ENCODE measurements at regions not wholly inside any gene's neighbourhood (a gene's known extent, or its start where the extent isn't known, plus 50 kb on each side); places are given as distances from the start of the nearest gene placed in this dataset.

- H3K27ac ChIP-seq: no peak overlapping the region
- ChIA-PET POLR2A (ENCODE audit: low non-redundant PET) (no interaction called here), CTCF (no interaction called here)
- no peak for DNase-seq (ENCODE audit: low spot score)
- no peak for TF ChIP-seq CTCF (conservative IDR thresholded peaks at IDR 0.05; ENCODE audit: low read depth)
Observed at GRCh38 chr13:40465015-40465390, 201.4 kb downstream of the FOXO1 start.

- DNase-seq (ENCODE audit: low spot score): no peak
- H3K27ac ChIP-seq: no peak overlapping the region
- ChIA-PET POLR2A (ENCODE audit: low non-redundant PET) (no interaction called here), CTCF (interaction anchor here (1.2 kb wide), 1 partner anchor 524 kb away, joined by 3 read pairs; no protein-coding TSS in a partner anchor)
- TF ChIP-seq CTCF (conservative IDR thresholded peaks at IDR 0.05; ENCODE audit: low read depth): no peak
Observed at GRCh38 chr13:40466272-40466671, 200.2 kb downstream of the FOXO1 start.

GRCh38 chr13:40468227-40468838 lies 198.1 kb downstream of the FOXO1 start:
- CTCF ChIA-PET: no interaction called here
- no peak overlapping the region for H3K27ac ChIP-seq
- DNase-seq (ENCODE audit: low spot score): no peak
- POLR2A ChIA-PET (ENCODE audit: low non-redundant PET): no interaction called here
- TF ChIP-seq CTCF (conservative IDR thresholded peaks at IDR 0.05; ENCODE audit: low read depth): no peak

GRCh38 chr13:40469581-40470310 lies 196.7 kb downstream of the FOXO1 start:
- ChIA-PET POLR2A (ENCODE audit: low non-redundant PET) (no interaction called here), CTCF (interaction anchor here (0.6 kb wide), 1 partner anchor 34 kb away, joined by 3 read pairs; no protein-coding TSS in a partner anchor)
- no peak for TF ChIP-seq CTCF (conservative IDR thresholded peaks at IDR 0.05; ENCODE audit: low read depth)
- no peak for DNase-seq (ENCODE audit: low spot score)
- no peak overlapping the region for H3K27ac ChIP-seq

- ChIA-PET CTCF (interaction anchor here (0.6 kb wide), 1 partner anchor 77 kb away, joined by 7 read pairs; no protein-coding TSS in a partner anchor), POLR2A (ENCODE audit: low non-redundant PET) (no interaction called here)
- no peak overlapping the region for H3K27ac ChIP-seq
- DNase-seq (ENCODE audit: low spot score): no peak
- no peak for TF ChIP-seq CTCF (conservative IDR thresholded peaks at IDR 0.05; ENCODE audit: low read depth)
Observed at GRCh38 chr13:40470660-40471059, 195.8 kb downstream of the FOXO1 start.

GRCh38 chr13:40471076-40471475 lies 195.4 kb downstream of the FOXO1 start:
- no peak for DNase-seq (ENCODE audit: low spot score)
- no peak overlapping the region for H3K27ac ChIP-seq
- POLR2A ChIA-PET (ENCODE audit: low non-redundant PET): no interaction called here
- no peak for TF ChIP-seq CTCF (conservative IDR thresholded peaks at IDR 0.05; ENCODE audit: low read depth)
- CTCF ChIA-PET: no interaction called here

Measured in RWPE1 (cell line).